CD8-positive, alpha-beta memory T cell (primary cell): ENCODE measurements at regions not wholly inside any gene's neighbourhood (a gene's known extent, or its start where the extent isn't known, plus 50 kb on each side); places are given as distances from the start of the nearest gene placed in this dataset.
A peak's percentile ranks its signal among the peaks of the same experiment; 100 is the strongest.
"Not testable (repeated sequence)": the region's sequence is repeated elsewhere in the genome, so short reads cannot be mapped to it uniquely, and the experiment has no call there.

Experiments
- CTCF ChIA-PET: fragments of 350-600 bp; sonication (Branson Sonifier 250); formaldehyde crosslinking; loops from one replicate; lab custom pipeline; 2021; ENCODE audit warnings: antibody characterized with exemption; lab: Charles Lee
- POLR2A ChIA-PET: fragments of 350-600 bp; sonication (Branson Sonifier 250); formaldehyde crosslinking; loops from one replicate; lab custom pipeline; 2021; ENCODE audit warnings: antibody characterized with exemption; lab: Charles Lee
- DNase-seq, 5 donors: peaks; one replicate each; pipeline versions ENCODE4 v3.0.0 to v3.0.0-alpha.2; 2020 to 2022; ENCODE audit warnings: mixed read lengths in 1 of 5
- H3K27ac ChIP-seq: one replicate; pipeline ENCODE4 v1.7.0; 2013; ENCODE audit warnings: low read depth, mild to moderate bottlenecking, low read length, moderate library complexity
- H3K27me3 ChIP-seq: 2 replicates; pipeline ENCODE4 v1.7.0; 2013; ENCODE audit warnings: low read length, mild to moderate bottlenecking; ENCODE audit not compliant: insufficient read depth, poor library complexity, severe bottlenecking
- H3K36me3 ChIP-seq: 2 replicates; pipeline ENCODE4 v1.7.0; 2013; ENCODE audit warnings: mild to moderate bottlenecking, low read length, moderate library complexity; ENCODE audit not compliant: insufficient read depth
- H3K4me1 ChIP-seq: 2 replicates; pipeline ENCODE4 v1.7.0; 2013; ENCODE audit warnings: mild to moderate bottlenecking, low read length, moderate library complexity; ENCODE audit not compliant: insufficient read depth
- H3K4me3 ChIP-seq: 2 replicates; pipeline ENCODE4 v1.7.0; 2013; ENCODE audit warnings: mild to moderate bottlenecking, low read length
- H3K9me3 ChIP-seq: 2 replicates; pipeline ENCODE4 v1.7.0; 2013; ENCODE audit warnings: mild to moderate bottlenecking, low read length
- H3K27ac Mint-ChIP-seq, 8 donors: one replicate each; pipeline ENCODE4 v1.8.0; 2020 to 2021; ENCODE audit warnings: mixed read lengths in 8 of 8, mild to moderate bottlenecking in 6 of 8, inconsistent platforms in 3 of 8, moderate library complexity in 3 of 8
- H3K27me3 Mint-ChIP-seq, 2 donors: one replicate each; pipeline ENCODE4 v1.8.0; 2020 to 2021; ENCODE audit warnings: mixed read lengths in 2 of 2, mild to moderate bottlenecking in 1 of 2, moderate library complexity in 1 of 2
- H3K36me3 Mint-ChIP-seq, 3 donors: one replicate each; pipeline ENCODE4 v1.8.0; 2020 to 2021; ENCODE audit warnings: mixed read lengths in 3 of 3, inconsistent platforms in 1 of 3, mild to moderate bottlenecking in 1 of 3
- H3K4me1 Mint-ChIP-seq, 3 donors: one replicate each; pipeline ENCODE4 v1.8.0; 2020 to 2021; ENCODE audit warnings: mixed read lengths in 3 of 3, inconsistent platforms in 1 of 3, mild to moderate bottlenecking in 1 of 3
- H3K4me3 Mint-ChIP-seq, 7 donors: one replicate each; pipeline ENCODE4 v1.8.0; 2020 to 2021; ENCODE audit warnings: mixed read lengths in 7 of 7, mild to moderate bottlenecking in 6 of 7, moderate library complexity in 4 of 7, inconsistent platforms in 2 of 7
- H3K9me3 Mint-ChIP-seq, 5 donors: one replicate each; pipeline ENCODE4 v1.8.0; 2020 to 2022; ENCODE audit warnings: mixed read lengths in 5 of 5, mild to moderate bottlenecking in 3 of 5, moderate library complexity in 2 of 5, inconsistent platforms in 1 of 5

GRCh38 chr2:123453772-123454171 lies 571.3 kb upstream of the CNTNAP5 start:
- no peaks in the 10 kb centered on the region for H3K4me1 Mint-ChIP-seq

GRCh38 chr2:123455234-123455633 lies 569.9 kb upstream of the CNTNAP5 start:
- H3K4me1 Mint-ChIP-seq, H3K36me3 Mint-ChIP-seq, H3K27me3 ChIP-seq, CTCF ChIA-PET, POLR2A ChIA-PET, H3K4me3 Mint-ChIP-seq, H3K4me3 ChIP-seq, H3K27ac Mint-ChIP-seq, H3K27ac ChIP-seq, DNase-seq, H3K36me3 ChIP-seq, H3K4me1 ChIP-seq, H3K27me3 Mint-ChIP-seq, H3K9me3 ChIP-seq: not testable (repeated sequence)
- peaks cover 6 to 41% (median 9%) of the 10 kb centered on the region in 5 donors for H3K9me3 Mint-ChIP-seq

More at GRCh38 chr2:123453772-123454171, 571.3 kb upstream of the CNTNAP5 start:
- Mint-ChIP-seq H3K27ac (no peak overlapping the region), H3K27me3 (no peaks in the 10 kb centered on the region), H3K4me3 (no peak overlapping the region), H3K9me3 (peaks cover 6 to 40% (median 12%) of the 10 kb centered on the region in 5 donors), H3K36me3 (no peaks in the 10 kb centered on the region)
- Histone ChIP-seq H3K4me3 (no peak overlapping the region), H3K4me1 (no peaks in the 10 kb centered on the region), H3K9me3 (no peaks in the 10 kb centered on the region), H3K27me3 (no peaks in the 10 kb centered on the region), H3K36me3 (no peaks in the 10 kb centered on the region), H3K27ac (no peak overlapping the region)
- CTCF ChIA-PET = no interaction called here
- POLR2A ChIA-PET = no interaction called here
- no peak for DNase-seq

- H3K27ac Mint-ChIP-seq = no peak overlapping the region
- no peaks in the 10 kb centered on the region for H3K36me3 Mint-ChIP-seq
These were observed 568.7 kb upstream of the CNTNAP5 start for GRCh38 chr2:123456416-123456815.

GRCh38 chr2:123463886-123464285 lies 561.2 kb upstream of the CNTNAP5 start:
- Mint-ChIP-seq H3K27me3 (no peaks in the 10 kb centered on the region), H3K36me3 (no peaks in the 10 kb centered on the region), H3K4me1 (no peaks in the 10 kb centered on the region), H3K27ac (no peak overlapping the region), H3K4me3 (no peak overlapping the region), H3K9me3 (peaks cover 3 to 30% (median 6%) of the 10 kb centered on the region in 5 donors)
- DNase-seq = no peak
- POLR2A ChIA-PET = no interaction called here
- Histone ChIP-seq H3K36me3 (no peaks in the 10 kb centered on the region), H3K27ac (no peak overlapping the region), H3K4me3 (no peak overlapping the region), H3K9me3 (no peaks in the 10 kb centered on the region), H3K27me3 (no peaks in the 10 kb centered on the region), H3K4me1 (no peaks in the 10 kb centered on the region)
- CTCF ChIA-PET = no interaction called here

More at GRCh38 chr2:123456416-123456815, 568.7 kb upstream of the CNTNAP5 start:
- Histone ChIP-seq H3K27ac (no peak overlapping the region), H3K4me3 (no peak overlapping the region), H3K9me3 (no peaks in the 10 kb centered on the region), H3K36me3 (no peaks in the 10 kb centered on the region), H3K27me3 (no peaks in the 10 kb centered on the region), H3K4me1 (no peaks in the 10 kb centered on the region)
- peaks cover 6 to 34% (median 9%) of the 10 kb centered on the region in 5 donors for H3K9me3 Mint-ChIP-seq
- no peaks in the 10 kb centered on the region for H3K27me3 Mint-ChIP-seq
- ChIA-PET CTCF (no interaction called here), POLR2A (no interaction called here)
- no peak for DNase-seq
- no peaks in the 10 kb centered on the region for H3K4me1 Mint-ChIP-seq
- H3K4me3 Mint-ChIP-seq = no peak overlapping the region

- Histone ChIP-seq H3K27ac (no peak overlapping the region), H3K9me3 (no peaks in the 10 kb centered on the region), H3K4me1 (no peaks in the 10 kb centered on the region), H3K36me3 (no peaks in the 10 kb centered on the region), H3K27me3 (no peaks in the 10 kb centered on the region), H3K4me3 (no peak overlapping the region)
- Mint-ChIP-seq H3K36me3 (no peaks in the 10 kb centered on the region), H3K4me1 (no peaks in the 10 kb centered on the region), H3K27me3 (no peaks in the 10 kb centered on the region), H3K27ac (no peak overlapping the region), H3K9me3 (peaks cover 4 to 22% (median 5%) of the 10 kb centered on the region in 5 donors), H3K4me3 (no peak overlapping the region)
- CTCF ChIA-PET = no interaction called here
- POLR2A ChIA-PET = no interaction called here
- no peak for DNase-seq
These were observed 557.0 kb upstream of the CNTNAP5 start for GRCh38 chr2:123468071-123468470.

GRCh38 chr2:123481406-123481805 lies 543.7 kb upstream of the CNTNAP5 start:
- no peaks in the 10 kb centered on the region for H3K4me1 Mint-ChIP-seq
- H3K27me3 Mint-ChIP-seq = no peaks in the 10 kb centered on the region
- H3K9me3 ChIP-seq = no peaks in the 10 kb centered on the region
- no peak overlapping the region for H3K4me3 Mint-ChIP-seq
- H3K4me1 ChIP-seq = no peaks in the 10 kb centered on the region
- peaks cover 5 to 37% (median 16%) of the 10 kb centered on the region in 5 donors for H3K9me3 Mint-ChIP-seq
- ChIA-PET CTCF (no interaction called here), POLR2A (no interaction called here)
- no peak overlapping the region for H3K27ac ChIP-seq
- H3K36me3 ChIP-seq = no peaks in the 10 kb centered on the region
- DNase-seq = no peak
- H3K27me3 ChIP-seq = no peaks in the 10 kb centered on the region
- H3K27ac Mint-ChIP-seq = peak overlapping the region in 1 of 8 donors; percentile 3
- no peaks in the 10 kb centered on the region for H3K36me3 Mint-ChIP-seq
- H3K4me3 ChIP-seq = no peak overlapping the region

- CTCF ChIA-PET = no interaction called here
- Mint-ChIP-seq H3K36me3 (no peaks in the 10 kb centered on the region), H3K4me1 (no peaks in the 10 kb centered on the region), H3K9me3 (peaks cover 5 to 35% (median 11%) of the 10 kb centered on the region in 5 donors), H3K27me3 (no peaks in the 10 kb centered on the region), H3K4me3 (no peak overlapping the region), H3K27ac (no peak overlapping the region)
- no peaks in the 10 kb centered on the region for H3K9me3 ChIP-seq
- DNase-seq = no peak
- no peaks in the 10 kb centered on the region for H3K36me3 ChIP-seq
- POLR2A ChIA-PET = no interaction called here
- H3K4me1 ChIP-seq = no peaks in the 10 kb centered on the region
- no peak overlapping the region for H3K4me3 ChIP-seq
- no peaks in the 10 kb centered on the region for H3K27me3 ChIP-seq
- H3K27ac ChIP-seq = no peak overlapping the region
These were observed 540.0 kb upstream of the CNTNAP5 start for GRCh38 chr2:123485056-123485455.

- no peaks in the 10 kb centered on the region for H3K4me1 Mint-ChIP-seq
- H3K4me3 ChIP-seq = no peak overlapping the region
- no peaks in the 10 kb centered on the region for H3K36me3 Mint-ChIP-seq
- no peak overlapping the region for H3K27ac Mint-ChIP-seq
- H3K4me1 ChIP-seq = no peaks in the 10 kb centered on the region
- no peak overlapping the region for H3K4me3 Mint-ChIP-seq
- no peak overlapping the region for H3K27ac ChIP-seq
- ChIA-PET CTCF (no interaction called here), POLR2A (no interaction called here)
- no peaks in the 10 kb centered on the region for H3K27me3 Mint-ChIP-seq
- no peaks in the 10 kb centered on the region for H3K36me3 ChIP-seq
- H3K27me3 ChIP-seq = no peaks in the 10 kb centered on the region
- no peak for DNase-seq
- peaks cover 4 to 20% (median 15%) of the 10 kb centered on the region in 5 donors for H3K9me3 Mint-ChIP-seq
- no peaks in the 10 kb centered on the region for H3K9me3 ChIP-seq
These were observed 531.4 kb upstream of the CNTNAP5 start for GRCh38 chr2:123493687-123494086.

GRCh38 chr2:123495241-123495640 lies 529.8 kb upstream of the CNTNAP5 start:
- Histone ChIP-seq H3K4me1 (no peaks in the 10 kb centered on the region), H3K4me3 (no peak overlapping the region), H3K27me3 (no peaks in the 10 kb centered on the region), H3K9me3 (no peaks in the 10 kb centered on the region), H3K27ac (no peak overlapping the region), H3K36me3 (no peaks in the 10 kb centered on the region)
- DNase-seq = no peak
- Mint-ChIP-seq H3K4me3 (no peak overlapping the region), H3K27ac (no peak overlapping the region), H3K9me3 (peaks cover 6 to 18% (median 13%) of the 10 kb centered on the region in 5 donors), H3K4me1 (no peaks in the 10 kb centered on the region), H3K27me3 (no peaks in the 10 kb centered on the region), H3K36me3 (no peaks in the 10 kb centered on the region)
- ChIA-PET POLR2A (no interaction called here), CTCF (no interaction called here)
